GM23248 (cell line): ENCODE measurements at regions not wholly inside any gene's neighbourhood (a gene's known extent, or its start where the extent isn't known, plus 50 kb on each side); places are given as distances from the start of the nearest gene placed in this dataset.

ENCODE experiments used
- EZH2 ChIP-seq: fragments of 200-600 bp; sonication (generic); IDR thresholded peaks from 2 replicates; pipeline ENCODE4 v1.6.1; 2018; ENCODE audit warnings: antibody characterized with exemption, mild to moderate bottlenecking; ENCODE audit not compliant: insufficient read depth, poor library complexity, severe bottlenecking
- EZH2phosphoT487 ChIP-seq: fragments of 200-600 bp; sonication (generic); IDR thresholded peaks from 2 replicates; pipeline ENCODE4 v1.6.1; 2018; ENCODE audit warnings: antibody characterized with exemption, moderate library complexity, mild to moderate bottlenecking, low read depth; ENCODE audit not compliant: insufficient read depth

DNA sequence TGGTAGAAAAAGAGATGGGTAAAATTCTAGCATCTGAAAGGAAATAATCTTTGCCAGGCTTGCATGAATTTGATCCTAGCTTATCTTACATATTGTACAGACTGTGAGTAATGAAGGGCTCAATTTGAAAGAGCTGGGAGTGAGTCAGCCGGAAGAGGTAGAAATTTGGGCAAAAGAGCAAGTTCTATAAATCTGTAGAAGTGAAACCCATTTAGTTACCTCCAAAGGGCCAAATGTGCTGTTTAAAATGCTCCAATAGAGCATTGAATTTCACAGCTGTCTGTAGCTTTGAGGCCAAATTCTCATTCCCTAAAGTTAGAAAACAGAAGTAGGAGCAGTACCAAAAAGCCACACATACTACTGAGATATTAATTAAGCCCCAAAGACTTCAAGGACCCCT, 466.1 kb downstream of the BTBD3 start:
- TF ChIP-seq EZH2 (no peak), EZH2phosphoT487 (no peak)
